ENCODE measurements at regions not wholly inside any gene's neighbourhood (a gene's known extent, or its start where the extent isn't known, plus 50 kb on each side); places are given as distances from the start of the nearest gene placed in this dataset.

DNA sequence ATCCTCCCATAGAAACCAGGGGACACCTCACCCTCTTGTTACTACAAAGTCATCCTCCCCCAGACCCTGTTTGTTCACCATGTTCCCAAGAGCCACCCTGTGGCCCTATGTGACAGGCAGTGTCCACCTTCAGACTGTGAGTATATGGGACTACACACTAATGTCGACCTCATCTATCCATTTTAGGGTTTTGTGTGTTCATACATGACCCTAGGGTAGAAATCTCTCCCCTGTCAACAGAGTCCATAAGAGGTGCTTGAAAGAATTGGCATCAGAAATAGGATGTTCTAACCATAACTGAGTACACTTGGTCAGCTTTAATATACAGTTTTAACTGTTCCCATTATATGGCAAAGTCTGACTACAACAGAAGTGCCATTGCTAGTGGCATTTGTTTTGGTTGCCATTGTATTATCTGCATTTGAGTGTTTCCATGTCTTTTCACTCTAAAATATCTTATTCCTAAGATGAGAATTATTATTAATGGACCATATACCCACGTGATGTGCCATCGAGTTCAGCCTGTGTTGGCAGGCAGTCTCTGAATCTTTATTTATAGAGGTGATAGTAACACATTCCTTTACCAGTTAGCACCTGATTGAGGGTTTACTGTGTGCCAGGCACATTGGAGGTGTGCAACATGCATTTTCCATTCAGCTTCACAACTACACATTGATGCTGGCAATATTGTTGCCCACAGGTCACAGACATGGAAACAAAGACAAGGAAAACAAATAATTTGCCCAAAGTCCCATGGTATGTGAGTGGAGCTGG, 590.6 kb upstream of the IGFBP3 start:
- H3K4me3 ChIP-seq (ENCODE audit: low read depth, low read length): no peak overlapping the region
- no peak for TF ChIP-seq POLR2A (IDR thresholded peaks at IDR 0.05; ENCODE audit: extremely low read depth, insufficient read length)
- TF ChIP-seq, protein P1, sequence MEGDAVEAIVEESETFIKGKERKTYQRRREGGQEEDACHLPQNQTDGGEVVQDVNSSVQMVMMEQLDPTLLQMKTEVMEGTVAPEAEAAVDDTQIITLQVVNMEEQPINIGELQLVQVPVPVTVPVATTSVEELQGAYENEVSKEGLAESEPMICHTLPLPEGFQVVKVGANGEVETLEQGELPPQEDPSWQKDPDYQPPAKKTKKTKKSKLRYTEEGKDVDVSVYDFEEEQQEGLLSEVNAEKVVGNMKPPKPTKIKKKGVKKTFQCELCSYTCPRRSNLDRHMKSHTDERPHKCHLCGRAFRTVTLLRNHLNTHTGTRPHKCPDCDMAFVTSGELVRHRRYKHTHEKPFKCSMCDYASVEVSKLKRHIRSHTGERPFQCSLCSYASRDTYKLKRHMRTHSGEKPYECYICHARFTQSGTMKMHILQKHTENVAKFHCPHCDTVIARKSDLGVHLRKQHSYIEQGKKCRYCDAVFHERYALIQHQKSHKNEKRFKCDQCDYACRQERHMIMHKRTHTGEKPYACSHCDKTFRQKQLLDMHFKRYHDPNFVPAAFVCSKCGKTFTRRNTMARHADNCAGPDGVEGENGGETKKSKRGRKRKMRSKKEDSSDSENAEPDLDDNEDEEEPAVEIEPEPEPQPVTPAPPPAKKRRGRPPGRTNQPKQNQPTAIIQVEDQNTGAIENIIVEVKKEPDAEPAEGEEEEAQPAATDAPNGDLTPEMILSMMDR (IDR thresholded peaks at IDR 0.05; ENCODE audit: low read depth, low read length): no peak
- TF ChIP-seq, protein P2, sequence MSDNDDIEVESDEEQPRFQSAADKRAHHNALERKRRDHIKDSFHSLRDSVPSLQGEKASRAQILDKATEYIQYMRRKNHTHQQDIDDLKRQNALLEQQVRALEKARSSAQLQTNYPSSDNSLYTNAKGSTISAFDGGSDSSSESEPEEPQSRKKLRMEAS (IDR thresholded peaks at IDR 0.05; ENCODE audit: low read depth, low read length): no peak
- no peak for TF ChIP-seq MYC (IDR thresholded peaks at IDR 0.05; ENCODE audit: low read depth, low read length)
- no peak for DNase-seq (ENCODE audit: low read depth)

DNA sequence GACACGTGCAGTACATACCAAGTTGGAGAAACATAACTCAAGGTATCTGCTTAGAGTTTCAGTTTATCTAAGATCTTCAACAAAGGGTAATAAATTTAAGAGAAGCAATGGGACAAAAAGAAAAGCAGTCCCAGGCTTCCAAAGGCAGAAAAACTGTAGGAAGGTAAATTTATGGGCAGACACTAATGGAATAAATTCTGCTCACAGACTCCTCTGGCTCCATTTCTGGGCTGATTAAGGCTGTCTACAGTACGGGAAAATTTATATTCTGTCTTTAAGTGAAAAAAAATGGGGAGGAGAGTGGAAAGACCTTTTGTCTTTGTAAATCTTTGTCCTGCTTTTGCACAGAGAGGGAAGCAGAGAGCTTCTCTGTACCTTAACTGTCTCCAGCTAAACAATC, 587.5 kb upstream of the IGFBP3 start:
- TF ChIP-seq, protein P1 (IDR thresholded peaks at IDR 0.05; ENCODE audit: low read depth, low read length): no peak
- TF ChIP-seq, protein P2 (IDR thresholded peaks at IDR 0.05; ENCODE audit: low read depth, low read length): no peak
- TF ChIP-seq POLR2A (IDR thresholded peaks at IDR 0.05; ENCODE audit: extremely low read depth, insufficient read length) (no peak), MYC (IDR thresholded peaks at IDR 0.05; ENCODE audit: low read depth, low read length) (no peak)
- no peak for DNase-seq (ENCODE audit: low read depth)

DNA sequence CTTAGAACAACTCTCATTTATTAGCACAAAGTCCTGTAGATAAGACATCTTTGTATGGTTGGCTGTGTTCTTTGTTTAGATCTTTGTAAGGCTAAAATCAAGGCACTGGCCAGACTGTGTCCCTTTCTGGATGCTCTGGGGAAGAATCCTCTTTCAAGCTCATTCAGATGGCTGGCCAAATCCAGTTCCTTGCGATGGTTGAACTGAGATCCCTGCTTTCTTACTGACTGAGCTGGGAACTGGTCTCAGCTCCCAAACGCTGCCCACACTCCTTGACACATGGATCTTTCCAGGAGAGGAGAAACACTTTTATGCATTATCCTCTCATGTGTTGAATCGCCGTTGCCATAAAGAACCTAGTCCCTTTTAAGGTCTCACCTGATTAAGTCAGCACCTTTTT, 586.5 kb upstream of the IGFBP3 start:
- H3K4me3 ChIP-seq (ENCODE audit: low read depth, low read length): no peak overlapping the region
- DNase-seq (ENCODE audit: low read depth): no peak
- no peak for TF ChIP-seq POLR2A (IDR thresholded peaks at IDR 0.05; ENCODE audit: extremely low read depth, insufficient read length)
- no peak for TF ChIP-seq MYC (IDR thresholded peaks at IDR 0.05; ENCODE audit: low read depth, low read length)
- TF ChIP-seq, protein P2 (IDR thresholded peaks at IDR 0.05; ENCODE audit: low read depth, low read length): no peak
- TF ChIP-seq, protein P1 (IDR thresholded peaks at IDR 0.05; ENCODE audit: low read depth, low read length): no peak

More for the DNA sequence above, 587.5 kb upstream of the IGFBP3 start:
- no peak overlapping the region for H3K4me3 ChIP-seq (ENCODE audit: low read depth, low read length)

DNA sequence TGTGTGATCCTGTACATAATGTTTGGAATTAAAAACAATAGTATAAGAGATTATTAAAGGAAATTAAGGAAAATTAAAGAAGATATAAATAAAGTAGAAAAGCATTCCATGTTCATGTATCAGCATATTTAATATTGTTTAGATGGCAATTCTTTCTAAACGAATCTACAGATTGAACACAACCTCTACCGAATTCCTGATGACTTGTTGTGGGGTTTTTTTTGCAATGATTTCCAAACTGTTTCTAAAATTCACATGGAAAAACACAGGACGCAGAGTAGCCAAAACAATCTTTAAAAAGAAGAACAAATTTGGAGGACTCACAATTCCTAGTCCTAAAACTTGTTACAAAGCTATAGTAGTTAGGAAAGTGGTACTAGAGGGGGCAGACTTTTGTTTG, 573.4 kb upstream of the IGFBP3 start:
- TF ChIP-seq, protein P1 (IDR thresholded peaks at IDR 0.05; ENCODE audit: low read depth, low read length): no peak
- TF ChIP-seq, protein P2 (IDR thresholded peaks at IDR 0.05; ENCODE audit: low read depth, low read length): no peak
- TF ChIP-seq POLR2A (IDR thresholded peaks at IDR 0.05; ENCODE audit: extremely low read depth, insufficient read length) (no peak), MYC (IDR thresholded peaks at IDR 0.05; ENCODE audit: low read depth, low read length) (no peak)
- H3K4me3 ChIP-seq (ENCODE audit: low read depth, low read length): no peak overlapping the region
- DNase-seq (ENCODE audit: low read depth): no peak

DNA sequence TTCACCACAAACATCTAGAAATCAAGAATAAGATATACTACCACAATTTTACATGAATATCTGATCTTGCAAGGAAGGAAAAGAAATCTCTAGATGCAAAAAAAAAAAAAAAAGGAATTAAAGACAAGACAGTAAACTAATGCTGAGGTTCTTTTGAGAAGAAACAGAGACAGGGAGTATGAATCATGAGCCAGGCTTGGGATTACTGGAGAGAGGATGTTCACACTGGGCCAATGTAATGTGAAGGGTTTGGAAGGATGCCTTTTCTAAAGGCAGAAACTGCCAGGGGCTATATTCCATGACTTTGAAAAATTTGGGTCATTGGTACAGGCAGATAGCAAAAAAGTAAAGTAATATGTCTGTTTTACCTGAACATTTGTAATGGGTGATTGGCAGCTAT, 573.0 kb upstream of the IGFBP3 start:
- no peak for TF ChIP-seq POLR2A (IDR thresholded peaks at IDR 0.05; ENCODE audit: extremely low read depth, insufficient read length)
- TF ChIP-seq, protein P1 (IDR thresholded peaks at IDR 0.05; ENCODE audit: low read depth, low read length): no peak
- TF ChIP-seq, protein P2 (IDR thresholded peaks at IDR 0.05; ENCODE audit: low read depth, low read length): no peak
- no peak for TF ChIP-seq MYC (IDR thresholded peaks at IDR 0.05; ENCODE audit: low read depth, low read length)
- DNase-seq (ENCODE audit: low read depth): no peak
- H3K4me3 ChIP-seq (ENCODE audit: low read depth, low read length): no peak overlapping the region
